ENCODE measurements at regions not wholly inside any gene's neighbourhood (a gene's known extent, or its start where the extent isn't known, plus 50 kb on each side); places are given as distances from the start of the nearest gene placed in this dataset.

GRCh38 chr5:89071941-89072331, 189.0 kb upstream of the MEF2C start:
- H3K27me3 ChIP-seq (ENCODE audit: control insufficient read depth in 1 of 2, insufficient read depth in 2 of 2, low read length in 1 of 2) = no peaks in the 10 kb centered on the region
- intact Hi-C loops (cut with DNase I) = no loop called here
- no peaks in the 10 kb centered on the region for H3K4me1 ChIP-seq (ENCODE audit: control insufficient read depth in 1 of 2, insufficient read depth in 2 of 2, low read length in 2 of 2)
- no peaks in the 10 kb centered on the region for H3K9me3 ChIP-seq (ENCODE audit: control insufficient read depth, low read length)
- no peak overlapping the region for H3K4me3 ChIP-seq (ENCODE audit: low read length in 2 of 2)
- no peak overlapping the region for H3K27ac ChIP-seq (ENCODE audit: low read depth in 1 of 2, low read length in 2 of 2)
- DNase-seq (no peak), ATAC-seq (ENCODE audit: low FRiP score) (no peak)
- no peaks in the 10 kb centered on the region for H3K36me3 ChIP-seq (ENCODE audit: control insufficient read depth in 1 of 2, insufficient read depth in 2 of 2, low read length in 1 of 2)
- WGBS, 2 donors = 29 to 33% methylated on average over 1 of the region's 1 CpG

- no peak overlapping the region for H3K4me3 ChIP-seq (ENCODE audit: low read length in 2 of 2)
- DNase-seq (no peak), ATAC-seq (ENCODE audit: low FRiP score) (no peak)
- no peak overlapping the region for H3K27ac ChIP-seq (ENCODE audit: low read depth in 1 of 2, low read length in 2 of 2)
- no peaks in the 10 kb centered on the region for H3K36me3 ChIP-seq (ENCODE audit: control insufficient read depth in 1 of 2, insufficient read depth in 2 of 2, low read length in 1 of 2)
- H3K27me3 ChIP-seq (ENCODE audit: control insufficient read depth in 1 of 2, insufficient read depth in 2 of 2, low read length in 1 of 2) = no peaks in the 10 kb centered on the region
- 65 to 70% methylated on average over 4 of the region's 4 CpGs for WGBS, 2 donors
- intact Hi-C loops (cut with DNase I) = no loop called here
- H3K9me3 ChIP-seq (ENCODE audit: control insufficient read depth, low read length) = no peaks in the 10 kb centered on the region
- no peaks in the 10 kb centered on the region for H3K4me1 ChIP-seq (ENCODE audit: control insufficient read depth in 1 of 2, insufficient read depth in 2 of 2, low read length in 2 of 2)
These were observed 188.3 kb upstream of the MEF2C start for GRCh38 chr5:89071101-89071940.

- Histone ChIP-seq H3K4me3 (ENCODE audit: low read length in 2 of 2) (no peak overlapping the region), H3K27ac (ENCODE audit: low read depth in 1 of 2, low read length in 2 of 2) (no peak overlapping the region), H3K27me3 (ENCODE audit: control insufficient read depth in 1 of 2, insufficient read depth in 2 of 2, low read length in 1 of 2) (no peaks in the 10 kb centered on the region), H3K9me3 (ENCODE audit: control insufficient read depth, low read length) (no peaks in the 10 kb centered on the region), H3K4me1 (ENCODE audit: control insufficient read depth in 1 of 2, insufficient read depth in 2 of 2, low read length in 2 of 2) (peaks cover 2 to 3% of the 10 kb centered on the region in 2 donors), H3K36me3 (ENCODE audit: control insufficient read depth in 1 of 2, insufficient read depth in 2 of 2, low read length in 1 of 2) (no peaks in the 10 kb centered on the region)
- 76 to 78% methylated on average over 2 of the region's 2 CpGs for WGBS, 2 donors
- DNase-seq = no peak
- ATAC-seq (ENCODE audit: low FRiP score) = no peak
- intact Hi-C loops (cut with DNase I) = no loop called here
These were observed 186.6 kb upstream of the MEF2C start for GRCh38 chr5:89069591-89069990.

GRCh38 chr5:89067362-89067761, 184.4 kb upstream of the MEF2C start:
- Histone ChIP-seq H3K4me1 (ENCODE audit: control insufficient read depth in 1 of 2, insufficient read depth in 2 of 2, low read length in 2 of 2) (peaks cover 2 to 3% of the 10 kb centered on the region in 2 donors), H3K9me3 (ENCODE audit: control insufficient read depth, low read length) (no peaks in the 10 kb centered on the region), H3K27ac (ENCODE audit: low read depth in 1 of 2, low read length in 2 of 2) (no peak overlapping the region), H3K4me3 (ENCODE audit: low read length in 2 of 2) (no peak overlapping the region), H3K27me3 (ENCODE audit: control insufficient read depth in 1 of 2, insufficient read depth in 2 of 2, low read length in 1 of 2) (no peaks in the 10 kb centered on the region), H3K36me3 (ENCODE audit: control insufficient read depth in 1 of 2, insufficient read depth in 2 of 2, low read length in 1 of 2) (no peaks in the 10 kb centered on the region)
- DNase-seq = no peak
- 95 to 98% methylated on average over 3 of the region's 3 CpGs for WGBS, 2 donors
- no peak for ATAC-seq (ENCODE audit: low FRiP score)
- intact Hi-C loops (cut with DNase I) = no loop called here

GRCh38 chr5:89065919-89066318, 182.9 kb upstream of the MEF2C start:
- Histone ChIP-seq H3K4me3 (ENCODE audit: low read length in 2 of 2) (no peak overlapping the region), H3K27me3 (ENCODE audit: control insufficient read depth in 1 of 2, insufficient read depth in 2 of 2, low read length in 1 of 2) (no peaks in the 10 kb centered on the region), H3K36me3 (ENCODE audit: control insufficient read depth in 1 of 2, insufficient read depth in 2 of 2, low read length in 1 of 2) (no peaks in the 10 kb centered on the region), H3K9me3 (ENCODE audit: control insufficient read depth, low read length) (no peaks in the 10 kb centered on the region), H3K4me1 (ENCODE audit: control insufficient read depth in 1 of 2, insufficient read depth in 2 of 2, low read length in 2 of 2) (peaks cover 2 to 3% of the 10 kb centered on the region in 2 donors), H3K27ac (ENCODE audit: low read depth in 1 of 2, low read length in 2 of 2) (no peak overlapping the region)
- 88 to 95% methylated on average over 3 of the region's 3 CpGs for WGBS, 2 donors
- DNase-seq (no peak), ATAC-seq (ENCODE audit: low FRiP score) (no peak)
- intact Hi-C loops (cut with DNase I) = no loop called here

GRCh38 chr5:89064736-89065135, 181.8 kb upstream of the MEF2C start:
- 36 to 45% methylated on average over 4 of the region's 4 CpGs for whole genome bisulfite sequencing, 2 donors
- DNase-seq (no peak), ATAC-seq (ENCODE audit: low FRiP score) (no peak)
- intact Hi-C loops (cut with DNase I) = no loop called here
- Histone ChIP-seq H3K9me3 (ENCODE audit: control insufficient read depth, low read length) (no peaks in the 10 kb centered on the region), H3K4me1 (ENCODE audit: control insufficient read depth in 1 of 2, insufficient read depth in 2 of 2, low read length in 2 of 2) (peaks cover 2 to 3% of the 10 kb centered on the region in 2 donors), H3K4me3 (ENCODE audit: low read length in 2 of 2) (no peak overlapping the region), H3K27ac (ENCODE audit: low read depth in 1 of 2, low read length in 2 of 2) (no peak overlapping the region), H3K27me3 (ENCODE audit: control insufficient read depth in 1 of 2, insufficient read depth in 2 of 2, low read length in 1 of 2) (no peaks in the 10 kb centered on the region), H3K36me3 (ENCODE audit: control insufficient read depth in 1 of 2, insufficient read depth in 2 of 2, low read length in 1 of 2) (no peaks in the 10 kb centered on the region)

GRCh38 chr5:89064054-89064453, 181.1 kb upstream of the MEF2C start:
- Histone ChIP-seq H3K27ac (ENCODE audit: low read depth in 1 of 2, low read length in 2 of 2) (no peak overlapping the region), H3K4me3 (ENCODE audit: low read length in 2 of 2) (no peak overlapping the region), H3K4me1 (ENCODE audit: control insufficient read depth in 1 of 2, insufficient read depth in 2 of 2, low read length in 2 of 2) (peaks cover 2 to 3% of the 10 kb centered on the region in 2 donors), H3K27me3 (ENCODE audit: control insufficient read depth in 1 of 2, insufficient read depth in 2 of 2, low read length in 1 of 2) (no peaks in the 10 kb centered on the region), H3K36me3 (ENCODE audit: control insufficient read depth in 1 of 2, insufficient read depth in 2 of 2, low read length in 1 of 2) (no peaks in the 10 kb centered on the region), H3K9me3 (ENCODE audit: control insufficient read depth, low read length) (no peaks in the 10 kb centered on the region)
- WGBS, 2 donors = 83 to 87% methylated on average over 1 of the region's 1 CpG
- ATAC-seq (ENCODE audit: low FRiP score) = no peak
- intact Hi-C loops (cut with DNase I) = no loop called here
- no peak for DNase-seq

- Histone ChIP-seq H3K27ac (ENCODE audit: low read depth in 1 of 2, low read length in 2 of 2) (no peak overlapping the region), H3K4me3 (ENCODE audit: low read length in 2 of 2) (no peak overlapping the region), H3K27me3 (ENCODE audit: control insufficient read depth in 1 of 2, insufficient read depth in 2 of 2, low read length in 1 of 2) (no peaks in the 10 kb centered on the region), H3K9me3 (ENCODE audit: control insufficient read depth, low read length) (no peaks in the 10 kb centered on the region), H3K36me3 (ENCODE audit: control insufficient read depth in 1 of 2, insufficient read depth in 2 of 2, low read length in 1 of 2) (no peaks in the 10 kb centered on the region), H3K4me1 (ENCODE audit: control insufficient read depth in 1 of 2, insufficient read depth in 2 of 2, low read length in 2 of 2) (peaks cover 2 to 3% of the 10 kb centered on the region in 2 donors)
- 93 to 97% methylated on average over 2 of the region's 2 CpGs for WGBS, 2 donors
- ATAC-seq (ENCODE audit: low FRiP score) (no peak), DNase-seq (no peak)
- intact Hi-C loops (cut with DNase I) = no loop called here
These were observed 177.8 kb upstream of the MEF2C start for GRCh38 chr5:89060768-89061167.

- intact Hi-C loops (cut with DNase I) = no loop called here
- ATAC-seq (ENCODE audit: low FRiP score) = no peak
- Histone ChIP-seq H3K4me1 (ENCODE audit: control insufficient read depth in 1 of 2, insufficient read depth in 2 of 2, low read length in 2 of 2) (no peaks in the 10 kb centered on the region), H3K27me3 (ENCODE audit: control insufficient read depth in 1 of 2, insufficient read depth in 2 of 2, low read length in 1 of 2) (no peaks in the 10 kb centered on the region), H3K9me3 (ENCODE audit: control insufficient read depth, low read length) (no peaks in the 10 kb centered on the region), H3K36me3 (ENCODE audit: control insufficient read depth in 1 of 2, insufficient read depth in 2 of 2, low read length in 1 of 2) (peaks cover 0 to 3% of the 10 kb centered on the region in 2 donors), H3K4me3 (ENCODE audit: low read length in 2 of 2) (no peak overlapping the region), H3K27ac (ENCODE audit: low read depth in 1 of 2, low read length in 2 of 2) (no peak overlapping the region)
- DNase-seq = no peak
- WGBS, 2 donors = 62 to 73% methylated on average over 1 of the region's 1 CpG
These were observed 176.3 kb upstream of the MEF2C start for GRCh38 chr5:89059274-89059673.
